ENCODE measurements at regions not wholly inside any gene's neighbourhood (a gene's known extent, or its start where the extent isn't known, plus 50 kb on each side); places are given as distances from the start of the nearest gene placed in this dataset.

- TF ChIP-seq ZC3H10 (CRISPR knock-in tag; IDR thresholded peaks at IDR 0.05) (no peak), ARNTL (CRISPR knock-in tag; IDR thresholded peaks at IDR 0.05; ENCODE audit: borderline replicate concordance, low read depth) (no peak), TOX (CRISPR knock-in tag; IDR thresholded peaks at IDR 0.05; ENCODE audit: borderline replicate concordance) (no peak), BACH2 (CRISPR knock-in tag; IDR thresholded peaks at IDR 0.05; ENCODE audit: borderline replicate concordance) (no peak), ZFP3 (CRISPR knock-in tag; IDR thresholded peaks at IDR 0.05) (no peak), CSDC2 (CRISPR knock-in tag; IDR thresholded peaks at IDR 0.05) (no peak), ZNF70 (CRISPR knock-in tag; IDR thresholded peaks at IDR 0.05) (no peak), CREB5 (CRISPR knock-in tag; IDR thresholded peaks at IDR 0.05; ENCODE audit: low read depth) (no peak)
Measured at GRCh38 chr20:29689411-29690225, 1567.8 kb upstream of the DEFB115 start.

All from SK-N-SH treated with all-trans-retinoic acid at 6 μM for 48 hours (cell line).